ENCODE measurements at regions not wholly inside any gene's neighbourhood (a gene's known extent, or its start where the extent isn't known, plus 50 kb on each side); places are given as distances from the start of the nearest gene placed in this dataset.

GRCh38 chr2:136527560-136527959 lies 237.8 kb upstream of the THSD7B start:
- 20% methylated on average over 2 of the region's 2 CpGs; no CpG with 5 or more reads in 1 of the 2 donors for WGBS, 2 donors (ENCODE audit: low coverage in 1 of 2)
- no peak overlapping the region for H3K4me3 ChIP-seq
- H3K4me1 ChIP-seq: no peaks in the 10 kb centered on the region
- ATAC-seq: no peak
- H3K9me3 ChIP-seq: no peaks in the 10 kb centered on the region
- no peaks in the 10 kb centered on the region for H3K36me3 ChIP-seq
- no peak overlapping the region for H3K27ac ChIP-seq
- H3K27me3 ChIP-seq: no peaks in the 10 kb centered on the region
- no peak for TF ChIP-seq POLR2AphosphoS5 (IDR thresholded peaks at IDR 0.05)
- TF ChIP-seq CTCF (IDR thresholded peaks at IDR 0.05): no peak
- no peak for TF ChIP-seq POLR2A (IDR thresholded peaks at IDR 0.05)
- TF ChIP-seq EP300 (IDR thresholded peaks at IDR 0.05): no peak

- ATAC-seq: no peak
- 79 to 83% methylated on average over 2 to 6 of the region's 6 CpGs for WGBS, 2 donors (ENCODE audit: low coverage in 1 of 2)
- Histone ChIP-seq H3K4me3 (no peak overlapping the region), H3K36me3 (no peaks in the 10 kb centered on the region), H3K27me3 (peaks cover 9% of the 10 kb centered on the region), H3K4me1 (no peaks in the 10 kb centered on the region), H3K27ac (no peak overlapping the region), H3K9me3 (no peaks in the 10 kb centered on the region)
- TF ChIP-seq CTCF (IDR thresholded peaks at IDR 0.05) (no peak), POLR2AphosphoS5 (IDR thresholded peaks at IDR 0.05) (no peak), POLR2A (IDR thresholded peaks at IDR 0.05) (no peak), EP300 (IDR thresholded peaks at IDR 0.05) (no peak)
Observed at GRCh38 chr2:136522724-136523123, 242.6 kb upstream of the THSD7B start.

DNA sequence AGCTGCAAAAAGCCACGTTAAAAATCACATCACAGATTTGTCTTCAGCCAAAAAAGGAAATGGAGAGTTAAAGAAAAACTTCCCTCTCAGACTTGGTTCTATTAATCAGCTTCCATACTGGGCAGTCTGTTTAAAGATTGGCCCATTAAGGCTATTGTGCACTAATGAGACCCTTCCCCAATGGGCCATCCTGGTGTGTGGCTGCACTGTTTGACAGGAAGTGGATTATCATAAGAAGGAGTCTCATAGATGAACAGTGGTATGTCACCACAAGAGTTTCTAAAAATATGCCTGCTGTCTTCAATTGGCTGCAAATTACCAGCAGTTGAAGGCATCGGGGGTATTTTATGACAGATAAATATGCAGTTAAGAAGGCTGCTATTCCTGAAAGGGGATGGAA lies 247.6 kb upstream of the THSD7B start:
- TF ChIP-seq EP300 (IDR thresholded peaks at IDR 0.05) (no peak), POLR2A (IDR thresholded peaks at IDR 0.05) (no peak), POLR2AphosphoS5 (IDR thresholded peaks at IDR 0.05) (no peak), CTCF (IDR thresholded peaks at IDR 0.05) (no peak)
- Histone ChIP-seq H3K27me3 (peaks cover 9% of the 10 kb centered on the region), H3K4me1 (no peaks in the 10 kb centered on the region), H3K27ac (no peak overlapping the region), H3K36me3 (no peaks in the 10 kb centered on the region), H3K9me3 (no peaks in the 10 kb centered on the region), H3K4me3 (no peak overlapping the region)
- ATAC-seq: no peak
- WGBS, 2 donors (ENCODE audit: low coverage in 1 of 2): 18 to 23% methylated on average over 2 of the region's 2 CpGs

DNA sequence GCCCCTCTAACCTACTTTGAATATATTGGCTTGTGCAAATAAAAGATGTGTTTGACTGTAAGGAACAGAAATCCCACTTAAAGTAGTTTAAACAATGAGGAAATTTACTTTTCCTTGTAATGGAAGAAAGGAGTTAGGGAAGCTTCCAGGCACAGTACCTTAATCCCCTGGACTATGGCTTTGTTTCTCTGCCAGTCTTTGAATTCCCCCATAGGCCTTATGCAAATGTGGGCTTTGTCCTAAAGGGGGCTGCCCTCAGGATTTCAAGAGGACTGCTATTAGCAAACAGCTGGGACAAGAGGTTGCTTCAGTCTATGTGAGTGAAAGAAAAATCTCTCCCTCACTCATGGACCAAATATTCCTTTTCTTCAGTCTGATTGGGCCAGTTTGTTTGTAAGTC lies 255.1 kb upstream of the THSD7B start:
- no peak for TF ChIP-seq CTCF (IDR thresholded peaks at IDR 0.05)
- TF ChIP-seq EP300 (IDR thresholded peaks at IDR 0.05): no peak
- TF ChIP-seq POLR2A (IDR thresholded peaks at IDR 0.05): no peak
- TF ChIP-seq POLR2AphosphoS5 (IDR thresholded peaks at IDR 0.05): no peak
- ATAC-seq: no peak
- H3K27ac ChIP-seq: no peak overlapping the region
- no peaks in the 10 kb centered on the region for H3K9me3 ChIP-seq
- no peaks in the 10 kb centered on the region for H3K27me3 ChIP-seq
- H3K36me3 ChIP-seq: no peaks in the 10 kb centered on the region
- no peak overlapping the region for H3K4me3 ChIP-seq
- no peaks in the 10 kb centered on the region for H3K4me1 ChIP-seq

DNA sequence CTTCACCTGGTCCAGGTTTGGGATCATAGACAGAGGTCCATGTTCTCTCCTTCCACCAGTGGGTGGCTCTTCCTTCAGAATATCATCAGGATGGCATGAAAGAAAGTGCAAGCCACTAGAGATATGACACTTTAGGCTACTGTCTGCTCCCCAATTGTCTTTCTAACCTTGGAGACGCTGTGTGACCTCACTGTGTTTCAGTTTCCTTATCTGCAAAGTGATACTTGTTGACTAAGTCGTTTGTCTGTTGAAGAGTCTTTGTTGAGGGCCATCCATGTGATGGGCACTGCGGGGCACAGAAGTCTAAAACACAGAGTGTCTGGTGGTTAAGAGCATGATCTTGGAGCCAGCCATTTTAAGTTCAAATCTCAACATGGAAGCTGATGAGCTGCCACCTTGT lies 259.9 kb upstream of the THSD7B start:
- TF ChIP-seq CTCF (IDR thresholded peaks at IDR 0.05) (no peak), EP300 (IDR thresholded peaks at IDR 0.05) (no peak), POLR2AphosphoS5 (IDR thresholded peaks at IDR 0.05) (no peak), POLR2A (IDR thresholded peaks at IDR 0.05) (no peak)
- Histone ChIP-seq H3K9me3 (no peaks in the 10 kb centered on the region), H3K27ac (no peak overlapping the region), H3K36me3 (no peaks in the 10 kb centered on the region), H3K27me3 (no peaks in the 10 kb centered on the region), H3K4me1 (no peaks in the 10 kb centered on the region), H3K4me3 (no peak overlapping the region)
- 48 to 86% methylated on average over 3 of the region's 3 CpGs for WGBS, 2 donors (ENCODE audit: low coverage in 1 of 2)
- ATAC-seq: no peak

All from gastroesophageal sphincter (tissue), 4 donors.